SK-N-SH (cell line): ENCODE measurements at regions not wholly inside any gene's neighbourhood (a gene's known extent, or its start where the extent isn't known, plus 50 kb on each side); places are given as distances from the start of the nearest gene placed in this dataset.

Source experiments
- CTCF ChIA-PET: fragments of 300-600, 350-600 bp; formaldehyde crosslinking; extraction: SDS; loops from one replicate; lab custom pipeline; 2021; lab: Yijun Ruan, JAX
- POLR2A ChIA-PET: fragments of 350-600 bp; sonication (Branson Sonifier 250); formaldehyde crosslinking; extraction: SDS; loops from one replicate; lab custom pipeline; 2020; ENCODE audit warnings: antibody characterized with exemption, inconsistent platforms; lab: Yijun Ruan, JAX
- DNase-seq: peaks from one replicate; pipeline ENCODE4 v3.0.0; 2012
- H2AFZ ChIP-seq: fragments of 200-600 bp; sonication (generic); 2 replicates; pipeline ENCODE4 v1.8.1; 2016; ENCODE audit warnings: antibody characterized with exemption, mild to moderate bottlenecking, low read depth
- H3F3A ChIP-seq: fragments of 200-600 bp; sonication (generic); replicated peaks from 2 replicates; pipeline ENCODE3; 2016; ENCODE audit warnings: antibody characterized with exemption, mild to moderate bottlenecking; ENCODE audit not compliant: insufficient read depth
- H3K27ac ChIP-seq, 2 experiments: fragments of 200-500 bp in 1 of 2; fragments of 200-600 bp in 1 of 2; sonication (Bioruptor generic) in 1 of 2; sonication (generic), shearing (Covaris generic) in 1 of 2; 2 replicates each; pipeline versions ENCODE4 v1.5.1 to v1.6.1; 2014 to 2016; ENCODE audit warnings: low read depth in 2 of 2, inconsistent platforms in 1 of 2, low read length in 1 of 2, mild to moderate bottlenecking in 1 of 2, mixed read lengths in 1 of 2
- H3K27me3 ChIP-seq: fragments of 200-600 bp; sonication (generic), shearing (Covaris generic); 2 replicates; pipeline ENCODE4 v1.6.1; 2016; ENCODE audit warnings: mixed run types; ENCODE audit not compliant: insufficient read depth
- H3K36me3 ChIP-seq, 2 experiments: fragments of 200-500 bp in 1 of 2; fragments of 200-600 bp in 1 of 2; sonication (Bioruptor generic) in 1 of 2; sonication (generic) in 1 of 2; replicated peaks in 1 of 2; 2 replicates each; pipeline versions ENCODE3 to v1.5.1; 2014 to 2016; ENCODE audit warnings: low read length in 1 of 2, mild to moderate bottlenecking in 1 of 2; ENCODE audit not compliant: insufficient read depth in 2 of 2, control insufficient read depth in 1 of 2
- H3K4me1 ChIP-seq, 2 experiments: fragments of 200-500 bp in 1 of 2; fragments of 200-600 bp in 1 of 2; sonication (Bioruptor generic) in 1 of 2; sonication (generic), shearing (Covaris generic) in 1 of 2; 2 replicates each; pipeline versions ENCODE4 v1.5.1 to v1.6.1; 2014 to 2016; ENCODE audit warnings: low read depth in 1 of 2, low read length in 1 of 2, mixed run types in 1 of 2; ENCODE audit not compliant: insufficient read depth in 2 of 2, control insufficient read depth in 1 of 2
- H3K4me2 ChIP-seq: fragments of 200-600 bp; sonication (generic), shearing (Covaris generic); 2 replicates; pipeline ENCODE4 v1.6.1; 2017; ENCODE audit warnings: mixed run types
- H3K4me3 ChIP-seq, 2 experiments: fragments of 200-500 bp in 1 of 2; fragments of 200-600 bp in 1 of 2; sonication (Bioruptor generic) in 1 of 2; sonication (generic), shearing (Covaris generic) in 1 of 2; 2 replicates each; pipeline versions ENCODE4 v1.5.1 to v1.8.1; 2014 to 2016; ENCODE audit warnings: low read depth in 2 of 2, inconsistent platforms in 1 of 2, low read length in 1 of 2, mild to moderate bottlenecking in 1 of 2, mixed read lengths in 1 of 2, moderate library complexity in 1 of 2
- H3K79me2 ChIP-seq: fragments of 200-600 bp; sonication (generic); 2 replicates; pipeline ENCODE4 v1.8.1; 2017; ENCODE audit warnings: mild to moderate bottlenecking; ENCODE audit not compliant: insufficient read depth
- H3K9ac ChIP-seq: fragments of 200-600 bp; sonication (generic); 2 replicates; pipeline ENCODE4 v1.6.1; 2017; ENCODE audit warnings: mixed run types
- H3K9me2 ChIP-seq: fragments of 200-600 bp; sonication (generic); 2 replicates; pipeline ENCODE4 v1.6.1; 2017; ENCODE audit warnings: mixed run types
- H3K9me3 ChIP-seq: fragments of 200-600 bp; sonication (generic); 2 replicates; pipeline ENCODE4 v1.6.1; 2017; ENCODE audit warnings: mixed run types, mild to moderate bottlenecking, moderate library complexity
- H4K20me1 ChIP-seq: fragments of 200-600 bp; sonication (generic); 2 replicates; pipeline ENCODE4 v1.6.1; 2017; ENCODE audit warnings: mild to moderate bottlenecking, mixed run types; ENCODE audit not compliant: insufficient read depth
- ELF1 ChIP-seq: IDR thresholded peaks from 2 replicates; pipeline ENCODE4 v1.4.0; 2012
- EP300 ChIP-seq, 2 experiments: IDR thresholded peaks; 2 replicates each; pipeline versions ENCODE4 v1.4.0 to v1.6.1; 2012; ENCODE audit warnings: borderline replicate concordance in 1 of 2, low read depth in 1 of 2, low read length in 1 of 2
- FOSL2 ChIP-seq: IDR thresholded peaks from 2 replicates; pipeline ENCODE4 v1.4.0; 2012; ENCODE audit warnings: low read depth, mild to moderate bottlenecking, moderate library complexity, borderline replicate concordance
- FOXJ3 ChIP-seq: sonication (generic); formaldehyde crosslinking; IDR thresholded peaks from 2 replicates; pipeline ENCODE4 v1.5.1; 2020; ENCODE audit warnings: mild to moderate bottlenecking, missing genetic modification reagents
- GATA2 ChIP-seq: sonication (generic); formaldehyde crosslinking; IDR thresholded peaks from 2 replicates; pipeline ENCODE4 v1.5.0; 2020; ENCODE audit warnings: mild to moderate bottlenecking, missing genetic modification reagents
- IRF3 ChIP-seq: fragments of 150-350 bp; IDR thresholded peaks from 2 replicates; pipeline ENCODE4 v1.6.1; 2016; ENCODE audit warnings: mild to moderate bottlenecking, low read depth, low read length
- JUND ChIP-seq: IDR thresholded peaks from 2 replicates; pipeline ENCODE4 v1.4.0; 2012
- MAX ChIP-seq: IDR thresholded peaks from 2 replicates; pipeline ENCODE4 v1.4.0; 2012; ENCODE audit warnings: low read depth
- MEF2A ChIP-seq: IDR thresholded peaks from 2 replicates; pipeline ENCODE4 v1.4.0; 2012; ENCODE audit warnings: low read depth, borderline replicate concordance
- POLR2AphosphoS5 ChIP-seq: IDR thresholded peaks from 2 replicates; pipeline ENCODE4 v1.6.1; 2012; ENCODE audit warnings: low read depth, low read length
- RAD21 ChIP-seq: IDR thresholded peaks from 2 replicates; pipeline ENCODE4 v1.6.1; 2012; ENCODE audit warnings: mild to moderate bottlenecking, low read length
- RCOR1 ChIP-seq: fragments of 150-350 bp; IDR thresholded peaks from 2 replicates; pipeline ENCODE4 v1.6.1; 2017; ENCODE audit warnings: antibody characterized with exemption, low read length
- RXRA ChIP-seq: IDR thresholded peaks from 2 replicates; pipeline ENCODE4 v1.4.0; 2012; ENCODE audit warnings: low read depth, mild to moderate bottlenecking, borderline replicate concordance
- SMC3 ChIP-seq: IDR thresholded peaks from 2 replicates; pipeline ENCODE4 v1.6.1; 2012; ENCODE audit warnings: low read depth, low read length, improper control_type of control experiment
- TAF1 ChIP-seq: IDR thresholded peaks from 2 replicates; pipeline ENCODE4 v1.6.1; 2012; ENCODE audit warnings: low read depth, mild to moderate bottlenecking, low read length, moderate library complexity, borderline replicate concordance
- TCF12 ChIP-seq: IDR thresholded peaks from 2 replicates; pipeline ENCODE4 v1.4.0; 2012
- TEAD4 ChIP-seq: IDR thresholded peaks from 2 replicates; pipeline ENCODE4 v1.4.0; 2012; ENCODE audit warnings: mild to moderate bottlenecking, borderline replicate concordance; ENCODE audit not compliant: insufficient read depth
- USF1 ChIP-seq: IDR thresholded peaks from 2 replicates; pipeline ENCODE4 v1.4.0; 2012; ENCODE audit warnings: low read depth, borderline replicate concordance
- ZBTB33 ChIP-seq: IDR thresholded peaks from 2 replicates; pipeline ENCODE4 v1.4.0; 2012; ENCODE audit warnings: low read depth, borderline replicate concordance
- WGBS: methylation state at CpG from one replicate; pipeline ENCODE4 v1.1.6; 2017; ENCODE audit warnings: low lambda C conversion rate; 5-methylcytosine and 5-hydroxymethylcytosine counted together
- TF ChIP-seq, protein P1 (sequence below): fragments of 200-600 bp; sonication (generic); IDR thresholded peaks from 2 replicates; pipeline ENCODE4 v1.6.1; 2017; ENCODE audit warnings: antibody characterized with exemption, mild to moderate bottlenecking, moderate library complexity

GRCh38 chr3:30341851-30342250, 264.6 kb upstream of the TGFBR2 start:
- no peak for DNase-seq
- Histone ChIP-seq H3K9ac (peak overlapping the region; percentile 14; the same call in 1 of the 2 replicates), H3K4me1 (peaks cover 0 to 56% of the 10 kb centered on the region in 2 experiments), H3K9me3 (no peaks in the 10 kb centered on the region), H4K20me1 (no peaks in the 10 kb centered on the region), H3K4me3 (no peak overlapping the region), H3K27me3 (no peaks in the 10 kb centered on the region), H3K36me3 (no peaks in the 10 kb centered on the region), H3K27ac (peak overlapping the region; percentile 51 to 90; a peak in 3 of 4 replicates), H3K4me2 (peak overlapping the region; percentile 41; the same call in 1 of the 2 replicates), H3F3A (peaks cover 49% of the 10 kb centered on the region), H2AFZ (no peak overlapping the region), H3K79me2 (no peaks in the 10 kb centered on the region), H3K9me2 (no peaks in the 10 kb centered on the region)
- no peak for TF ChIP-seq SMC3
- TF ChIP-seq IRF3: no peak
- TF ChIP-seq GATA2: no peak
- TF ChIP-seq TAF1: no peak
- no peak for TF ChIP-seq MEF2A
- no peak for TF ChIP-seq EP300 (IDR thresholded peaks at IDR 0.05; ENCODE audit: borderline replicate concordance in 1 of 2, low read depth in 1 of 2, low read length in 1 of 2)
- TF ChIP-seq, protein P1, sequence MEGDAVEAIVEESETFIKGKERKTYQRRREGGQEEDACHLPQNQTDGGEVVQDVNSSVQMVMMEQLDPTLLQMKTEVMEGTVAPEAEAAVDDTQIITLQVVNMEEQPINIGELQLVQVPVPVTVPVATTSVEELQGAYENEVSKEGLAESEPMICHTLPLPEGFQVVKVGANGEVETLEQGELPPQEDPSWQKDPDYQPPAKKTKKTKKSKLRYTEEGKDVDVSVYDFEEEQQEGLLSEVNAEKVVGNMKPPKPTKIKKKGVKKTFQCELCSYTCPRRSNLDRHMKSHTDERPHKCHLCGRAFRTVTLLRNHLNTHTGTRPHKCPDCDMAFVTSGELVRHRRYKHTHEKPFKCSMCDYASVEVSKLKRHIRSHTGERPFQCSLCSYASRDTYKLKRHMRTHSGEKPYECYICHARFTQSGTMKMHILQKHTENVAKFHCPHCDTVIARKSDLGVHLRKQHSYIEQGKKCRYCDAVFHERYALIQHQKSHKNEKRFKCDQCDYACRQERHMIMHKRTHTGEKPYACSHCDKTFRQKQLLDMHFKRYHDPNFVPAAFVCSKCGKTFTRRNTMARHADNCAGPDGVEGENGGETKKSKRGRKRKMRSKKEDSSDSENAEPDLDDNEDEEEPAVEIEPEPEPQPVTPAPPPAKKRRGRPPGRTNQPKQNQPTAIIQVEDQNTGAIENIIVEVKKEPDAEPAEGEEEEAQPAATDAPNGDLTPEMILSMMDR: no peak
- no peak for TF ChIP-seq JUND
- TF ChIP-seq RXRA: no peak
- TF ChIP-seq MAX: no peak
- TF ChIP-seq FOXJ3 (CRISPR knock-in tag): no peak
- no peak for TF ChIP-seq USF1
- TF ChIP-seq POLR2AphosphoS5: no peak
- no peak for TF ChIP-seq ELF1
- TF ChIP-seq TCF12: no peak
- TF ChIP-seq FOSL2: no peak
- no peak for TF ChIP-seq RAD21
- no peak for TF ChIP-seq RCOR1
- TF ChIP-seq TEAD4: no peak
- TF ChIP-seq ZBTB33: no peak
- POLR2A ChIA-PET: no interaction called here
- 45% methylated on average over 1 of the region's 1 CpG for WGBS
- CTCF ChIA-PET: interaction anchor here (0.8 to 1.0 kb wide), 2 partner anchors 9 to 44 kb away, joined by 3 read pairs; no protein-coding TSS in a partner anchor
